SK-N-MC (cell line): ENCODE measurements at regions not wholly inside any gene's neighbourhood (a gene's known extent, or its start where the extent isn't known, plus 50 kb on each side); places are given as distances from the start of the nearest gene placed in this dataset.

Experiments used
- EZH2 ChIP-seq: fragments of 200-600 bp; sonication (generic); IDR thresholded peaks from one replicate; pipeline ENCODE4 v1.6.1; 2017; ENCODE audit warnings: antibody characterized with exemption
- FOXP2 ChIP-seq: optimal IDR thresholded peaks from 2 replicates; pipeline ENCODE3; 2011; ENCODE audit warnings: mild to moderate bottlenecking, moderate library complexity; ENCODE audit not compliant: insufficient read depth; ENCODE audit errors: extremely low read length, control extremely low read depth
- POLR2AphosphoS5 ChIP-seq: IDR thresholded peaks from 2 replicates; pipeline ENCODE4 v1.6.1; 2012; ENCODE audit warnings: mild to moderate bottlenecking, low read depth, low read length, borderline replicate concordance

DNA sequence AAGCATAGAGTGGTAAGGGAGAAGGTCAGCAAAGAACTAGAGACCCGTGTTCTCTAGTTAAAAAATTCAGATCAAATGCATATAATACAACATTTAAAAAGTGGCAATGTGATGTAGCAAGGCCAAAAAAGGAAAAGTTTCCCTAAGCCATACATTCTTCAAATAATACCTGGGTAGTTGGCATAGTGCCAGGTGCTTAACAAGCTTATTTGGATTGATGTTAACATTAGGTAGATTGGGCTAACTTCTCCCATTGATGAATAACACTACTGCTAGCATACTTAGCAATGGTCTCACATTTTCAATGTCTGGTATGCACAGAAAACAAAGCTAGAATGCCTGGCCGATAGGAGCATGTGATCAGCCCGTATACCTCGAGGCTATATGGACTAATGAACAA lies 283.6 kb upstream of the RARB start:
- TF ChIP-seq POLR2AphosphoS5 (no peak), FOXP2 (no peak), EZH2 (no peak)
